Endothelial cell of umbilical vein (primary cell): ENCODE measurements at regions not wholly inside any gene's neighbourhood (a gene's known extent, or its start where the extent isn't known, plus 50 kb on each side); places are given as distances from the start of the nearest gene placed in this dataset.

Experiments
- BruUV-seq: library from RNA; stranded (reverse); fragments of 400-500 nt; replicated peaks from 2 replicates; lab custom pipeline; 2021; lab: Mats Ljungman, UMichigan
- CTCF ChIA-PET: fragments of 300-600, 350-600 bp; sonication (Branson Sonifier 250); formaldehyde crosslinking; loops from one replicate; lab custom pipeline; 2021; ENCODE audit warnings: antibody characterized with exemption, inconsistent platforms; lab: Charles Lee
- POLR2A ChIA-PET: fragments of 300-600, 350-600 bp; sonication (Branson Sonifier 250); formaldehyde crosslinking; loops from one replicate; lab custom pipeline; 2021; ENCODE audit warnings: antibody characterized with exemption, inconsistent platforms; lab: Charles Lee
- DNase-seq: peaks from one replicate; pipeline ENCODE4 v3.0.0-alpha.2; 2011; ENCODE audit warnings: low read depth, low spot score
- FAIRE-seq: peaks from 2 replicates; lab custom pipeline; 2011; peaks lifted over from hg19 to GRCh38; lab: Jason Lieb, UNC
- H2AFZ ChIP-seq: 2 replicates; pipeline ENCODE4 v1.6.0; 2012; ENCODE audit warnings: low read depth, low read length, control low read depth, inconsistent platforms
- H3K27ac ChIP-seq: 2 replicates; pipeline ENCODE4 v1.5.1; 2011; ENCODE audit warnings: low read depth, mild to moderate bottlenecking, control low read depth, low read length, moderate library complexity; ENCODE audit not compliant: insufficient read depth
- H3K27me3 ChIP-seq, 2 experiments: 2 replicates each; pipeline versions ENCODE4 v1.6.0 to v1.6.1; 2011; ENCODE audit warnings: low read length in 2 of 2, mixed read lengths in 1 of 2; ENCODE audit not compliant: control insufficient read depth in 2 of 2, insufficient read depth in 2 of 2
- H3K36me3 ChIP-seq, 2 experiments: 2 replicates in 1 of 2; 3 replicates in 1 of 2; pipeline ENCODE4 v1.5.1; 2011; ENCODE audit warnings: low read length in 2 of 2, mild to moderate bottlenecking in 1 of 2, moderate library complexity in 1 of 2; ENCODE audit not compliant: control insufficient read depth in 2 of 2, insufficient read depth in 2 of 2; ENCODE audit errors: extremely low read depth in 1 of 2
- H3K4me1 ChIP-seq: 3 replicates; pipeline ENCODE4 v1.5.1; 2011; ENCODE audit warnings: mild to moderate bottlenecking, low read length; ENCODE audit not compliant: control insufficient read depth, insufficient read depth; ENCODE audit errors: extremely low read depth
- H3K4me2 ChIP-seq: 2 replicates; pipeline ENCODE4 v1.6.1; 2011; ENCODE audit warnings: low read length, control low read depth, mixed read lengths; ENCODE audit not compliant: insufficient read depth
- H3K4me3 ChIP-seq, 3 experiments: fragments of 200-600 bp in 1 of 3; sonication (generic), shearing (Covaris generic) in 1 of 3; replicated peaks in 1 of 3; 2 replicates each; pipeline ENCODE4 v1.5.1; 2011 to 2016; ENCODE audit warnings: control low read depth in 3 of 3, low read length in 3 of 3, mild to moderate bottlenecking in 2 of 3, inconsistent platforms in 1 of 3, low read depth in 1 of 3, moderate library complexity in 1 of 3; ENCODE audit not compliant: insufficient read depth in 1 of 3
- H3K79me2 ChIP-seq: 2 replicates; pipeline ENCODE4 v1.6.0; 2012; ENCODE audit warnings: low read length, inconsistent platforms; ENCODE audit not compliant: control insufficient read depth, insufficient read depth
- H3K9ac ChIP-seq: replicated peaks from 2 replicates; pipeline ENCODE3; 2011; ENCODE audit warnings: low read length, control low read depth; ENCODE audit not compliant: insufficient read depth; ENCODE audit errors: extremely low read depth
- H3K9me1 ChIP-seq: replicated peaks from 3 replicates; pipeline ENCODE4 v1.6.0; 2011; ENCODE audit warnings: mild to moderate bottlenecking, low read length; ENCODE audit not compliant: control insufficient read depth, insufficient read depth; ENCODE audit errors: extremely low read depth
- H3K9me3 ChIP-seq: replicated peaks from 2 replicates; pipeline ENCODE4 v1.5.1; 2012; ENCODE audit warnings: low read length, inconsistent platforms; ENCODE audit not compliant: control insufficient read depth, insufficient read depth
- H4K20me1 ChIP-seq: replicated peaks from 2 replicates; pipeline ENCODE3; 2011; ENCODE audit warnings: mild to moderate bottlenecking, low read length; ENCODE audit not compliant: control insufficient read depth, insufficient read depth; ENCODE audit errors: extremely low read depth
- CTCF ChIP-seq, 2 donors: IDR thresholded peaks; 1 replicate in 1 of 2; 2 replicates in 1 of 2; pipeline ENCODE4 v1.5.1; 2011; ENCODE audit warnings: low read length in 2 of 2, mild to moderate bottlenecking in 2 of 2, moderate library complexity in 2 of 2, control low read depth in 1 of 2, inconsistent platforms in 1 of 2, low read depth in 1 of 2; ENCODE audit not compliant: insufficient read depth in 1 of 2; ENCODE audit errors: extremely low read depth in 1 of 2
- dilution Hi-C: fragments of 300-500 bp; cut with MboI; formaldehyde crosslinking; loops from one replicate; pipeline ENCODE4 v1.15.0; 2019; ENCODE audit warnings: low sequenced_read_pairs; ENCODE audit not compliant: extremely low pct_ligation_motif_present
- intact Hi-C: fragments of 100-400 bp; cut with micrococcal nuclease; formaldehyde crosslinking; loops from one replicate; pipeline ENCODE4 v1.10.0; 2022
- TF ChIP-seq, protein P1 (sequence below): IDR thresholded peaks from 2 replicates; pipeline ENCODE4 v1.6.1; 2011; ENCODE audit not compliant: insufficient read depth, insufficient read length

- peak; percentile 47 for DNase-seq
- POLR2A ChIA-PET = no interaction called here
- no peak overlapping the region for H2AFZ ChIP-seq
Observed at GRCh38 chr11:57131080-57131790, 50.5 kb upstream of the LRRC55 start.

More at GRCh38 chr11:57131080-57131790, 50.5 kb upstream of the LRRC55 start:
- H3K9me3 ChIP-seq = no peaks in the 10 kb centered on the region
- H4K20me1 ChIP-seq = no peaks in the 10 kb centered on the region
- no peaks in the 10 kb centered on the region for H3K36me3 ChIP-seq
- no peaks in the 10 kb centered on the region for H3K9me1 ChIP-seq
- no peak overlapping the region for H3K27ac ChIP-seq
- H3K4me3 ChIP-seq = no peak overlapping the region
- no peaks in the 10 kb centered on the region for H3K79me2 ChIP-seq
- dilution Hi-C loops (no loop called here), intact Hi-C loops (loop anchor here (1.0 to 5.0 kb wide), 4 partner anchors 15 to 289 kb away; partner anchors contain the start of gene SSRP1)
- H3K4me2 ChIP-seq = no peak overlapping the region
- BruUV-seq = no TSS peak
- peak; percentile 72 for FAIRE-seq
- H3K4me1 ChIP-seq = peaks cover 4% of the 10 kb centered on the region
- CTCF ChIA-PET = interaction anchor here (0.7 to 7.8 kb wide), 4 partner anchors 117 to 209 kb away, joined by 3 to 115 read pairs (median 5); partner anchors contain the start of gene P2RX3
- TF ChIP-seq, protein P1, sequence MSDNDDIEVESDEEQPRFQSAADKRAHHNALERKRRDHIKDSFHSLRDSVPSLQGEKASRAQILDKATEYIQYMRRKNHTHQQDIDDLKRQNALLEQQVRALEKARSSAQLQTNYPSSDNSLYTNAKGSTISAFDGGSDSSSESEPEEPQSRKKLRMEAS = no peak
- peak; percentile 43 to 70 for TF ChIP-seq CTCF (IDR thresholded peaks at IDR 0.05; ENCODE audit: extremely low read depth in 1 of 2, insufficient read depth in 1 of 2, low read depth in 1 of 2, low read length in 2 of 2)
- H3K9ac ChIP-seq = no peak overlapping the region
- peaks cover 0 to 2% of the 10 kb centered on the region in 2 experiments for H3K27me3 ChIP-seq
